ENCODE measurements at regions not wholly inside any gene's neighbourhood (a gene's known extent, or its start where the extent isn't known, plus 50 kb on each side); places are given as distances from the start of the nearest gene placed in this dataset.

- TF ChIP-seq, protein P1, sequence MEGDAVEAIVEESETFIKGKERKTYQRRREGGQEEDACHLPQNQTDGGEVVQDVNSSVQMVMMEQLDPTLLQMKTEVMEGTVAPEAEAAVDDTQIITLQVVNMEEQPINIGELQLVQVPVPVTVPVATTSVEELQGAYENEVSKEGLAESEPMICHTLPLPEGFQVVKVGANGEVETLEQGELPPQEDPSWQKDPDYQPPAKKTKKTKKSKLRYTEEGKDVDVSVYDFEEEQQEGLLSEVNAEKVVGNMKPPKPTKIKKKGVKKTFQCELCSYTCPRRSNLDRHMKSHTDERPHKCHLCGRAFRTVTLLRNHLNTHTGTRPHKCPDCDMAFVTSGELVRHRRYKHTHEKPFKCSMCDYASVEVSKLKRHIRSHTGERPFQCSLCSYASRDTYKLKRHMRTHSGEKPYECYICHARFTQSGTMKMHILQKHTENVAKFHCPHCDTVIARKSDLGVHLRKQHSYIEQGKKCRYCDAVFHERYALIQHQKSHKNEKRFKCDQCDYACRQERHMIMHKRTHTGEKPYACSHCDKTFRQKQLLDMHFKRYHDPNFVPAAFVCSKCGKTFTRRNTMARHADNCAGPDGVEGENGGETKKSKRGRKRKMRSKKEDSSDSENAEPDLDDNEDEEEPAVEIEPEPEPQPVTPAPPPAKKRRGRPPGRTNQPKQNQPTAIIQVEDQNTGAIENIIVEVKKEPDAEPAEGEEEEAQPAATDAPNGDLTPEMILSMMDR (IDR thresholded peaks at IDR 0.05): no peak
- no peak for TF ChIP-seq EP300 (IDR thresholded peaks at IDR 0.05; ENCODE audit: low read depth)
- TF ChIP-seq POLR2AphosphoS5 (IDR thresholded peaks at IDR 0.05): no peak
- TF ChIP-seq POLR2A (IDR thresholded peaks at IDR 0.05): no peak
Measured at GRCh38 chr10:121098751-121099150, 247.6 kb downstream of the WDR11 start.
